Cardiac muscle cell (in vitro differentiated cells and primary cell): ENCODE measurements at regions not wholly inside any gene's neighbourhood (a gene's known extent, or its start where the extent isn't known, plus 50 kb on each side); places are given as distances from the start of the nearest gene placed in this dataset.
"Not testable (repeated sequence)": the region's sequence is repeated elsewhere in the genome, so short reads cannot be mapped to it uniquely, and the experiment has no call there.

Experiments used
- DNase-seq, 2 donors: peaks; one replicate each; pipeline versions ENCODE4 v3.0.0 to v3.0.0-alpha.2; 2010 to 2017; ENCODE audit warnings: low read depth in 1 of 2, low spot score in 1 of 2
- H3K27ac ChIP-seq: fragments of 200-600 bp; sonication (generic); 2 replicates; pipeline ENCODE4 v1.5.1; 2016
- H3K27me3 ChIP-seq: fragments of 200-600 bp; sonication (generic); 2 replicates; pipeline ENCODE4 v1.6.0; 2016; ENCODE audit warnings: control low read depth
- H3K36me3 ChIP-seq: fragments of 200-600 bp; sonication (generic); 2 replicates; pipeline ENCODE4 v1.5.1; 2016; ENCODE audit warnings: control low read depth
- H3K4me1 ChIP-seq: fragments of 200-600 bp; sonication (generic); 2 replicates; pipeline ENCODE4 v1.8.1; 2017; ENCODE audit warnings: low read depth, mild to moderate bottlenecking, mixed run types
- H3K4me3 ChIP-seq: fragments of 200-600 bp; sonication (generic); 2 replicates; pipeline ENCODE4 v1.5.1; 2016; ENCODE audit warnings: mild to moderate bottlenecking
- H3K9me3 ChIP-seq: fragments of 200-600 bp; sonication (generic); 2 replicates; pipeline ENCODE4 v1.5.1; 2017; ENCODE audit warnings: low read depth, mild to moderate bottlenecking, control low read depth
- CTCF ChIP-seq: IDR thresholded peaks from 2 replicates; pipeline ENCODE4 v1.5.1; 2012; ENCODE audit warnings: low read depth, mild to moderate bottlenecking, low read length

GRCh38 chr12:67891596-67891995 lies 97.7 kb upstream of the IFNG-AS1 start:
- no peaks in the 10 kb centered on the region for H3K36me3 ChIP-seq
- peaks cover 60% of the 10 kb centered on the region for H3K4me1 ChIP-seq
- peak in 1 of 2 donors; percentile 60 for DNase-seq
- no peaks in the 10 kb centered on the region for H3K9me3 ChIP-seq
- no peak overlapping the region for H3K4me3 ChIP-seq
- no peak for TF ChIP-seq CTCF
- no peaks in the 10 kb centered on the region for H3K27me3 ChIP-seq
- H3K27ac ChIP-seq: peak overlapping the region; percentile 85

GRCh38 chr12:67892259-67893021 lies 96.8 kb upstream of the IFNG-AS1 start:
- Histone ChIP-seq H3K4me3 (no peak overlapping the region), H3K9me3 (no peaks in the 10 kb centered on the region), H3K4me1 (peaks cover 54% of the 10 kb centered on the region), H3K27ac (peak overlapping the region; percentile 85), H3K27me3 (no peaks in the 10 kb centered on the region), H3K36me3 (no peaks in the 10 kb centered on the region)
- DNase-seq: no peak
- TF ChIP-seq CTCF: no peak

- H3K27me3 ChIP-seq: no peaks in the 10 kb centered on the region
- H3K4me1 ChIP-seq: peaks cover 50% of the 10 kb centered on the region
- DNase-seq: no peak
- H3K27ac ChIP-seq: peak overlapping the region; percentile 85
- no peaks in the 10 kb centered on the region for H3K9me3 ChIP-seq
- H3K36me3 ChIP-seq: no peaks in the 10 kb centered on the region
- no peak overlapping the region for H3K4me3 ChIP-seq
- no peak for TF ChIP-seq CTCF
These were observed 96.1 kb upstream of the IFNG-AS1 start for GRCh38 chr12:67893022-67893580.

GRCh38 chr12:67900418-67900817 lies 88.8 kb upstream of the IFNG-AS1 start:
- not testable (repeated sequence) for H3K4me1 ChIP-seq, H3K27me3 ChIP-seq, H3K27ac ChIP-seq, DNase-seq, H3K4me3 ChIP-seq, H3K9me3 ChIP-seq, H3K36me3 ChIP-seq

GRCh38 chr12:67909091-67909531 lies 80.1 kb upstream of the IFNG-AS1 start:
- no peak for TF ChIP-seq CTCF
- Histone ChIP-seq H3K27ac (no peak overlapping the region), H3K4me1 (peaks cover 5% of the 10 kb centered on the region), H3K27me3 (no peaks in the 10 kb centered on the region), H3K4me3 (no peak overlapping the region), H3K36me3 (no peaks in the 10 kb centered on the region), H3K9me3 (no peaks in the 10 kb centered on the region)
- DNase-seq: peak in 1 of 2 donors; percentile 23

- Histone ChIP-seq H3K27me3 (no peaks in the 10 kb centered on the region), H3K9me3 (no peaks in the 10 kb centered on the region), H3K27ac (no peak overlapping the region), H3K36me3 (no peaks in the 10 kb centered on the region), H3K4me1 (peaks cover 5% of the 10 kb centered on the region), H3K4me3 (no peak overlapping the region)
- no peak for DNase-seq
- no peak for TF ChIP-seq CTCF
These were observed 79.6 kb upstream of the IFNG-AS1 start for GRCh38 chr12:67909681-67910080.
